ENCODE measurements at regions not wholly inside any gene's neighbourhood (a gene's known extent, or its start where the extent isn't known, plus 50 kb on each side); places are given as distances from the start of the nearest gene placed in this dataset.

GRCh38 chr3:101926594-101927105 lies 77.3 kb downstream of the NFKBIZ start:
- CTCF ChIA-PET, result interaction anchor here (2.6 kb wide), 1 partner anchor 299 kb away, joined by 11 read pairs; no protein-coding TSS in a partner anchor
- H3K9ac ChIP-seq (replicated peaks; ENCODE audit: extremely low read depth, insufficient read depth, low read length), result no peak overlapping the region
- no peaks in the 10 kb centered on the region for H3K27me3 ChIP-seq (ENCODE audit: control insufficient read depth in 2 of 2, insufficient read depth in 2 of 2, low read length in 2 of 2)
- intact Hi-C loops (cut with micrococcal nuclease) (no loop called here), dilution Hi-C loops (cut with MboI; ENCODE audit: extremely low pct_ligation_motif_present, low sequenced_read_pairs) (no loop called here)
- H3K27ac ChIP-seq (ENCODE audit: insufficient read depth, low read depth, low read length), result peak overlapping the region; percentile 39
- H2AFZ ChIP-seq (ENCODE audit: low read depth, low read length), result no peak overlapping the region
- peaks cover 26% of the 10 kb centered on the region for H3K4me1 ChIP-seq (ENCODE audit: control insufficient read depth, extremely low read depth, insufficient read depth, low read length)
- H4K20me1 ChIP-seq (replicated peaks; ENCODE audit: control insufficient read depth, extremely low read depth, insufficient read depth, low read length), result no peaks in the 10 kb centered on the region
- FAIRE-seq (peak; percentile 78), DNase-seq (ENCODE audit: low read depth, low spot score) (peak; percentile 74)
- H3K9me1 ChIP-seq (replicated peaks; ENCODE audit: control insufficient read depth, extremely low read depth, insufficient read depth, low read length), result no peaks in the 10 kb centered on the region
- BruUV-seq (replicated peaks), result no TSS peak
- H3K9me3 ChIP-seq (replicated peaks; ENCODE audit: control insufficient read depth, insufficient read depth, low read length), result no peaks in the 10 kb centered on the region
- H3K4me2 ChIP-seq (ENCODE audit: insufficient read depth, low read length), result peak overlapping the region; percentile 25
- POLR2A ChIA-PET, result no interaction called here
- no peak overlapping the region for H3K4me3 ChIP-seq (replicated peaks in 1 of 3; ENCODE audit: insufficient read depth in 1 of 3, low read depth in 1 of 3, low read length in 3 of 3)
- no peaks in the 10 kb centered on the region for H3K79me2 ChIP-seq (ENCODE audit: control insufficient read depth, insufficient read depth, low read length)
- no peaks in the 10 kb centered on the region for H3K36me3 ChIP-seq (ENCODE audit: control insufficient read depth in 2 of 2, extremely low read depth in 1 of 2, insufficient read depth in 2 of 2, low read length in 2 of 2)
- TF ChIP-seq, protein P1, sequence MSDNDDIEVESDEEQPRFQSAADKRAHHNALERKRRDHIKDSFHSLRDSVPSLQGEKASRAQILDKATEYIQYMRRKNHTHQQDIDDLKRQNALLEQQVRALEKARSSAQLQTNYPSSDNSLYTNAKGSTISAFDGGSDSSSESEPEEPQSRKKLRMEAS (IDR thresholded peaks at IDR 0.05; ENCODE audit: insufficient read depth, insufficient read length), result no peak
- TF ChIP-seq EZH2 (IDR thresholded peaks at IDR 0.05; ENCODE audit: borderline replicate concordance, low read depth, low read length, severe bottlenecking), result no peak
- TF ChIP-seq, protein P2, sequence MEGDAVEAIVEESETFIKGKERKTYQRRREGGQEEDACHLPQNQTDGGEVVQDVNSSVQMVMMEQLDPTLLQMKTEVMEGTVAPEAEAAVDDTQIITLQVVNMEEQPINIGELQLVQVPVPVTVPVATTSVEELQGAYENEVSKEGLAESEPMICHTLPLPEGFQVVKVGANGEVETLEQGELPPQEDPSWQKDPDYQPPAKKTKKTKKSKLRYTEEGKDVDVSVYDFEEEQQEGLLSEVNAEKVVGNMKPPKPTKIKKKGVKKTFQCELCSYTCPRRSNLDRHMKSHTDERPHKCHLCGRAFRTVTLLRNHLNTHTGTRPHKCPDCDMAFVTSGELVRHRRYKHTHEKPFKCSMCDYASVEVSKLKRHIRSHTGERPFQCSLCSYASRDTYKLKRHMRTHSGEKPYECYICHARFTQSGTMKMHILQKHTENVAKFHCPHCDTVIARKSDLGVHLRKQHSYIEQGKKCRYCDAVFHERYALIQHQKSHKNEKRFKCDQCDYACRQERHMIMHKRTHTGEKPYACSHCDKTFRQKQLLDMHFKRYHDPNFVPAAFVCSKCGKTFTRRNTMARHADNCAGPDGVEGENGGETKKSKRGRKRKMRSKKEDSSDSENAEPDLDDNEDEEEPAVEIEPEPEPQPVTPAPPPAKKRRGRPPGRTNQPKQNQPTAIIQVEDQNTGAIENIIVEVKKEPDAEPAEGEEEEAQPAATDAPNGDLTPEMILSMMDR (IDR thresholded peaks at IDR 0.05; ENCODE audit: extremely low read depth in 1 of 2, insufficient read depth in 1 of 2, low read depth in 1 of 2, low read length in 2 of 2), result no peak
- peak; percentile 43 for TF ChIP-seq JUN (IDR thresholded peaks at IDR 0.05; ENCODE audit: borderline replicate concordance, insufficient read depth, insufficient read length, low read depth)
- TF ChIP-seq MYC (IDR thresholded peaks at IDR 0.05; ENCODE audit: low read depth, low read length), result no peak
- no peak for TF ChIP-seq POLR2A (IDR thresholded peaks at IDR 0.05; ENCODE audit: low read depth, low read length)
- TF ChIP-seq FOS (IDR thresholded peaks at IDR 0.05; ENCODE audit: borderline replicate concordance, insufficient read depth, low read length), result peak; percentile 83
- peak; percentile 39 for TF ChIP-seq POLR2AphosphoS5 (IDR thresholded peaks at IDR 0.05; ENCODE audit: insufficient read depth, low read depth, low read length)
- peak; percentile 57 for TF ChIP-seq GATA2 (IDR thresholded peaks at IDR 0.05; ENCODE audit: insufficient read depth, insufficient read length, low read depth, low read length)
